ENCODE measurements at regions not wholly inside any gene's neighbourhood (a gene's known extent, or its start where the extent isn't known, plus 50 kb on each side); places are given as distances from the start of the nearest gene placed in this dataset.
"Not testable (repeated sequence)": the region's sequence is repeated elsewhere in the genome, so short reads cannot be mapped to it uniquely, and the experiment has no call there.

GRCh38 chr20:29318871-29319461, 1938.5 kb upstream of the DEFB115 start:
- WGBS, 2 donors = 57 to 82% methylated on average over 35 to 37 of the region's 37 CpGs
- H3K4me1 ChIP-seq = no peaks in the 10 kb centered on the region
- H3K36me3 ChIP-seq = no peaks in the 10 kb centered on the region
- TF ChIP-seq, protein P1, sequence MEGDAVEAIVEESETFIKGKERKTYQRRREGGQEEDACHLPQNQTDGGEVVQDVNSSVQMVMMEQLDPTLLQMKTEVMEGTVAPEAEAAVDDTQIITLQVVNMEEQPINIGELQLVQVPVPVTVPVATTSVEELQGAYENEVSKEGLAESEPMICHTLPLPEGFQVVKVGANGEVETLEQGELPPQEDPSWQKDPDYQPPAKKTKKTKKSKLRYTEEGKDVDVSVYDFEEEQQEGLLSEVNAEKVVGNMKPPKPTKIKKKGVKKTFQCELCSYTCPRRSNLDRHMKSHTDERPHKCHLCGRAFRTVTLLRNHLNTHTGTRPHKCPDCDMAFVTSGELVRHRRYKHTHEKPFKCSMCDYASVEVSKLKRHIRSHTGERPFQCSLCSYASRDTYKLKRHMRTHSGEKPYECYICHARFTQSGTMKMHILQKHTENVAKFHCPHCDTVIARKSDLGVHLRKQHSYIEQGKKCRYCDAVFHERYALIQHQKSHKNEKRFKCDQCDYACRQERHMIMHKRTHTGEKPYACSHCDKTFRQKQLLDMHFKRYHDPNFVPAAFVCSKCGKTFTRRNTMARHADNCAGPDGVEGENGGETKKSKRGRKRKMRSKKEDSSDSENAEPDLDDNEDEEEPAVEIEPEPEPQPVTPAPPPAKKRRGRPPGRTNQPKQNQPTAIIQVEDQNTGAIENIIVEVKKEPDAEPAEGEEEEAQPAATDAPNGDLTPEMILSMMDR (IDR thresholded peaks at IDR 0.05) = no peak
- TF ChIP-seq POLR2A (IDR thresholded peaks at IDR 0.05) = no peak
- TF ChIP-seq EP300 (IDR thresholded peaks at IDR 0.05) = no peak
- H3K9me3 ChIP-seq = peaks cover 0 to 19% (median 0%) of the 10 kb centered on the region in 4 donors
- no peak for DNase-seq (ENCODE audit: low spot score in 2 of 2)
- no peak overlapping the region for H3K4me3 ChIP-seq
- H3K27ac ChIP-seq = no peak overlapping the region
- H3K27me3 ChIP-seq = no peaks in the 10 kb centered on the region

DNA sequence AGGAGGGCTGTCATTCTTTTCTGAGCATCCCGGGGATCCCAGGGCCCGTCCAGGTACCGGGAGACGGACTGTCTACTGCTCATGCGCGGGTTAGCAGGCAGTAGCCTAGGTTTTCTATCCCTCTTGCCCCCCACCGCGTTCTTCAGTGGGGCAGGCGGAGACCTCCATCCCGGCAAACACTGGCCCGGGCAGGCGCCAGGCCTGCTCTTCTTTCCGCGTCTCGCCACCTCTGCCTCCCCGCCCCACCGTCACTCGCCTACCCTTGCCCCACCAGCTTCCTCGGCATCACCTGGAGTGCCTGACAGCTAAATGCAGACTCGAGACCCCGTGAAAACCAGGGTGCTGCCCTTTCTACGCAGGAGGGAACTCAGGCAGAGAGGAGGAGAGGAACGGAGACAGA, 1937.7 kb upstream of the DEFB115 start:
- DNase-seq (ENCODE audit: low spot score in 2 of 2) = no peak
- H3K9me3 ChIP-seq = peaks cover 0 to 14% (median 0%) of the 10 kb centered on the region in 4 donors
- TF ChIP-seq, protein P1 (IDR thresholded peaks at IDR 0.05) = no peak
- no peak for TF ChIP-seq POLR2A (IDR thresholded peaks at IDR 0.05)
- TF ChIP-seq EP300 (IDR thresholded peaks at IDR 0.05) = no peak
- H3K4me3 ChIP-seq = no peak overlapping the region
- H3K36me3 ChIP-seq = no peaks in the 10 kb centered on the region
- H3K4me1 ChIP-seq = no peaks in the 10 kb centered on the region
- no peak overlapping the region for H3K27ac ChIP-seq
- H3K27me3 ChIP-seq = no peaks in the 10 kb centered on the region
- WGBS, 2 donors = 23 to 80% methylated on average over 21 to 23 of the region's 23 CpGs

DNA sequence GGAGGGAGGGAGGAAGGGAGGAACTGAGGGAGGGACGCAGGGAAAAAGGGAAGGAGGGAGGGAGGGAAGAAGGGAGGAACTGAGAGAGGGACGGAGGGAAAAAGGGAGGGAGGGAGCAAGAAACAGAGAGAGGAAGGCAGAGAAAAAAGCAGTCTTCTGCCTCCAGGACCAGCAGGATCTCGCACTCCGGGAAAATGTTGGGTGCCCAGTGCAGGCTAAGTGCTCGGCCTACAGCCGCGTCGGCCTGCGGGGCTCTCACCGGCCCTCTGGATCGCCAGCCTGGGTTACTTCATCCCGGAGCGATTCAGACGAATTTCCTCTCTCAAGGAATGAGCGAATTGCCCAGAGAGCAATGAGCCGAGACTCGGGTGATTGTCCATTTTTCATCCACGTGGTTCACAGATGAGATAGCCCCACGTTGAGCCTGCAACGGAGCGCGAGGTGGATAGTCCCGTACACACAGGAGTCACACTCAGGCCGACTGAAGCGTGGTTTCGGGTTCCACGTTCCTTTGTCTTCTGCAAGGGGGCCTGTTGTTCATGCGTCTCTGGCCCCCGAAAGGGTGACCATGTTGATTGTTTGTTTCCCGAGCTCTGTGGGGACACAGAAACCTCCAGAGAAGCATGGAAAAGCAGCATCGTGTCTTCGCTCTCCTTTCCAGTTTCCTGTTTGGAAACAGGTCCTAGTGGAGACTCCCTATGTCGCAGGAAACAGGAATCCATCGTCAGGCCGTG, 1937.1 kb upstream of the DEFB115 start:
- not testable (repeated sequence) for DNase-seq (ENCODE audit: low spot score in 2 of 2); H3K27me3 ChIP-seq; H3K36me3 ChIP-seq; H3K27ac ChIP-seq; H3K4me1 ChIP-seq
- Histone ChIP-seq H3K9me3 (peaks cover 0 to 14% (median 0%) of the 10 kb centered on the region in 4 donors), H3K4me3 (peak overlapping the region in 1 of 4 donors; percentile 25)
- WGBS, 2 donors = 23 to 68% methylated on average over 34 to 35 of the region's 35 CpGs

DNA sequence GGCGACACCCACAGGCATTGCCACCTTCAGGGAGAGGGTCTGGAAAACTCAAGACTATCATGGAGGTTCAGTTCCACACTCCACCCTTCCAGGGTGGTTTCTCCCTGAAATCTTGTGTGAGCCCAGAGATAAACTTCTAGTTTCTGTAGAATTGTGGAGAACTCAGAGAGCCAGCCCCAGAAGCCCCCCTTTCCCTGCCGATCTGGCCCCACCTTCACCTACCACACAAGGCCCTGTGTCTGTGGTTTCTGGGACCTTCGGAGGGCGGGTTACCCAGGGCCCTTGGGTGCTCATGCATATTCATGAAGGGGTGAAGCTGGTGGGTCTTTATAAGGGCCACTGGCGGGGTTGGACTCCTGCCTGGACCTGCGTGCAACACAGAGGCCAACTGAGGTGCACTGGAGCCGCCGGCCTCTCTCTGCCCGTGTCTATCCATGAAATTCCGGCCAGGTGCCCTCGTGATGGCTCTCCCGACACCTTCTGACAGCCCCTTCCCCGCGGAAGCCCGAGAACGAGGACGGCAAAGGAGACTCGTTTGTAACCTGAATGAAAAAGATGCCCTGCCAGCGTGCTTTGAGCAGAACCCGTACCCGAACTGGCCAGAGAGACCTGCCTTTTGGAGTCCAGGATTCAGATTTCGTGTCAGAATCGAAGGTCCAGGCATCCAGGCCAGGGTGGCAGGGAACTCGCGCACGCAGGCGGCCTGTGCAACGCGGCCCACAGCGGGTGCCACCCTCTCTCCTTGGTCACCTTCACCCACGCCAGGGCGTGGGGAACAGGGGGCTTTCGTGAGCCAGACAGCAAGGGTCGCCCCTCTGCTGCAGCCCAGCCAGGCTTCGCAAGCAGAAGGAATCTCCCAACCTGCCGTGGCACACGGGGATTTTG, 1933.6 kb upstream of the DEFB115 start:
- not testable (repeated sequence) for H3K4me1 ChIP-seq; H3K27me3 ChIP-seq; H3K4me3 ChIP-seq; H3K36me3 ChIP-seq; H3K27ac ChIP-seq; H3K9me3 ChIP-seq; DNase-seq (ENCODE audit: low spot score in 2 of 2)
- WGBS, 2 donors = 68 to 85% methylated on average over 37 of the region's 37 CpGs

- H3K27ac ChIP-seq; H3K4me3 ChIP-seq; H3K36me3 ChIP-seq; DNase-seq (ENCODE audit: low spot score in 2 of 2); H3K27me3 ChIP-seq; H3K4me1 ChIP-seq; H3K9me3 ChIP-seq: not testable (repeated sequence)
- 62 to 77% methylated on average over 33 to 34 of the region's 34 CpGs for WGBS, 2 donors
Observed at GRCh38 chr20:29324516-29325303, 1932.8 kb upstream of the DEFB115 start.

DNA sequence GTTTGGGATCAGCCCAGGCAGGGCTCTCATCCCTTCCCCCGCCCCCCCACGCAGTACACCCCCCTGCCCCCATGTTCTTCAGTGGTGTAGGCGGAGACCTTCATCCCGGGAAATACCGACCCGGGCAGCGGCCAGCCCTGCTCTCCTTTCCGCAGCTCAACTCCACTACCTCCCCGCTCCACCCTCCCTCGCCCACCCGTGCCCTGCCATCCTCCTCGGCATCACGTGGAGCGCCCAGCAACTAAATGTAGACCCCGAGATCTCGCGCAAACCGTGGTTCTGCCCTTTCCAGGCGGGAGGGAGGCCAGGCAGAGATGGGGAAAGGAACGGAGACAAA, 1932.2 kb upstream of the DEFB115 start:
- Histone ChIP-seq H3K4me3 (no peak overlapping the region), H3K27ac (no peak overlapping the region), H3K27me3 (no peaks in the 10 kb centered on the region), H3K9me3 (peaks cover 0 to 2% (median 0%) of the 10 kb centered on the region in 4 donors), H3K36me3 (no peaks in the 10 kb centered on the region), H3K4me1 (no peaks in the 10 kb centered on the region)
- DNase-seq (ENCODE audit: low spot score in 2 of 2) = no peak
- 56 to 85% methylated on average over 19 to 20 of the region's 20 CpGs for WGBS, 2 donors
- TF ChIP-seq, protein P1 (IDR thresholded peaks at IDR 0.05) = no peak
- TF ChIP-seq POLR2A (IDR thresholded peaks at IDR 0.05) (no peak), EP300 (IDR thresholded peaks at IDR 0.05) (no peak)

- H3K4me3 ChIP-seq; DNase-seq (ENCODE audit: low spot score in 2 of 2); H3K9me3 ChIP-seq; H3K36me3 ChIP-seq; H3K27ac ChIP-seq; H3K4me1 ChIP-seq; H3K27me3 ChIP-seq: not testable (repeated sequence)
- WGBS, 2 donors = 60 to 85% methylated on average over 15 to 16 of the region's 17 CpGs
Observed at GRCh38 chr20:29325781-29326180, 1931.7 kb upstream of the DEFB115 start.

Measured in tibial nerve (tissue), 4 donors.